Loucy (cell line): ENCODE measurements at regions not wholly inside any gene's neighbourhood (a gene's known extent, or its start where the extent isn't known, plus 50 kb on each side); places are given as distances from the start of the nearest gene placed in this dataset.

Experiments
- EZH2phosphoT487 ChIP-seq: fragments of 200-600 bp; IDR thresholded peaks from 2 replicates; pipeline ENCODE4 v1.6.1; 2018; ENCODE audit warnings: antibody characterized with exemption, mild to moderate bottlenecking, moderate library complexity, borderline replicate concordance
- TF ChIP-seq, protein P1 (sequence below): fragments of 200-600 bp; sonication (generic); conservative IDR thresholded peaks from 2 replicates; pipeline ENCODE4 v1.5.1; 2014; ENCODE audit warnings: mild to moderate bottlenecking, antibody characterized with exemption, low read length

DNA sequence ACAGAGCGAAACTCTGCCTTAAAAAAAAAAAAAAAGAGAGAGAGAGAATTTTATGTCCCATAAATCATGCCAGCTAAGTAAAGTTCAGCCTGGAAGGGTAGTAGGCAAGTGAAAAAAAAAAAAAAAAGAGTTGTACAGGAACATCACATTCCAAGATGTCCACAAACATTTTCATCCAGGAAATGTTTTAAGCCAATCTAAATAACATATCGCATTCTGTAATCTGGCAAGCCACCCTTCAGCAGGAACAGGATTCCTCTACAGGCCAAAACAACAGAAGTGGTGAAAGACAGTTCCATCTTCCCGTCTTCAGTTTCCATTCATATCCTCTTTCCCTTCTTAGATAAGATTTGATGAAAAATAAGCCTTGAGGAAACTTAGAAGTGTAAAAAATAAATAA lies 1108.1 kb upstream of the DDX18 start:
- TF ChIP-seq, protein P1, sequence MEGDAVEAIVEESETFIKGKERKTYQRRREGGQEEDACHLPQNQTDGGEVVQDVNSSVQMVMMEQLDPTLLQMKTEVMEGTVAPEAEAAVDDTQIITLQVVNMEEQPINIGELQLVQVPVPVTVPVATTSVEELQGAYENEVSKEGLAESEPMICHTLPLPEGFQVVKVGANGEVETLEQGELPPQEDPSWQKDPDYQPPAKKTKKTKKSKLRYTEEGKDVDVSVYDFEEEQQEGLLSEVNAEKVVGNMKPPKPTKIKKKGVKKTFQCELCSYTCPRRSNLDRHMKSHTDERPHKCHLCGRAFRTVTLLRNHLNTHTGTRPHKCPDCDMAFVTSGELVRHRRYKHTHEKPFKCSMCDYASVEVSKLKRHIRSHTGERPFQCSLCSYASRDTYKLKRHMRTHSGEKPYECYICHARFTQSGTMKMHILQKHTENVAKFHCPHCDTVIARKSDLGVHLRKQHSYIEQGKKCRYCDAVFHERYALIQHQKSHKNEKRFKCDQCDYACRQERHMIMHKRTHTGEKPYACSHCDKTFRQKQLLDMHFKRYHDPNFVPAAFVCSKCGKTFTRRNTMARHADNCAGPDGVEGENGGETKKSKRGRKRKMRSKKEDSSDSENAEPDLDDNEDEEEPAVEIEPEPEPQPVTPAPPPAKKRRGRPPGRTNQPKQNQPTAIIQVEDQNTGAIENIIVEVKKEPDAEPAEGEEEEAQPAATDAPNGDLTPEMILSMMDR, result no peak
- no peak for TF ChIP-seq EZH2phosphoT487
